HG03457 (cell line): ENCODE measurements at regions not wholly inside any gene's neighbourhood (a gene's known extent, or its start where the extent isn't known, plus 50 kb on each side); places are given as distances from the start of the nearest gene placed in this dataset.
"Not testable (repeated sequence)": the region's sequence is repeated elsewhere in the genome, so short reads cannot be mapped to it uniquely, and the experiment has no call there.

ENCODE experiments used
- ATAC-seq: cut with Tn5 transposase; IDR thresholded peaks from one replicate; pipeline ENCODE4 v1.9.1; 2021; ENCODE audit warnings: moderate number of reproducible peaks; ENCODE audit not compliant: unreplicated experiment

DNA sequence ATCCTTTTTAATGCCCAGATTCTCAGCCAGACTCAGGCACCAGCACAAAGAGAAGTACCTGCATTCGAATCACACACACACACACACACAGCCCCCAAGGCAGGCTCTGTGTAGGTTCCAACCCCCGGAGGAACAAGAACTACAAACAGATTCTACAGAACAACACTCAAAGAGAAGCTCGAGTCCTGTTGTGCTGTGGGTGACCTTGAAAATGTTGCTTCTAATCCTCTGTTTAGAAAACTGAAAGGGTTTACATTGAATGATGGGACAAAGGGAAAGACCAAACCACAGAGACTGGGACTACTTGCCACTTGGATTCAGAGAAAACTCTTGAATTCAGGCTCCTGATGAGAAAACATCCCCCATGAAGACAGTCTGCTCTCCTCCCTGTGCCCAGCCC lies 568.8 kb upstream of the C16orf82 start:
- ATAC-seq = no peak

DNA sequence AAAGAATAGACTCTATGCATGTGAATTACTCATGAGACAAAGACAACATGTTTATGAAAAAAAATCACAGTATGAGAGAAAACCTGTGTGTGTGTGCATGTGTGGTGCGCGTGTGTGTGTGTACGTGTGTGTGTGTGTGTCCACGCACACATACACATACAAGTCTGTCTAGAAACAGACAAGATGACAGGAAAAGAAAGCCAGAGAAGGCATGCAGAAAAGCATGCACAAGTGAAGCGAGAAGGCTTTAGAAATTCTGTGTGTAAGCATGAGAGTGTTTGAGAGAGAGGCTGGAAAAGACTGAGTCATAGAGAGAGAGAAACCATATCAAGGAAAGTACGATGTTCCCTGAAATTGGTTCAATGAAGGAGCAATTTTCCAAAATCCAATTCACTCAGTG lies 566.4 kb upstream of the C16orf82 start:
- no peak for ATAC-seq

GRCh38 chr16:26505496-26505895 lies 561.2 kb upstream of the C16orf82 start:
- ATAC-seq = no peak

GRCh38 chr16:26508946-26509345 lies 557.8 kb upstream of the C16orf82 start:
- ATAC-seq = not testable (repeated sequence)

DNA sequence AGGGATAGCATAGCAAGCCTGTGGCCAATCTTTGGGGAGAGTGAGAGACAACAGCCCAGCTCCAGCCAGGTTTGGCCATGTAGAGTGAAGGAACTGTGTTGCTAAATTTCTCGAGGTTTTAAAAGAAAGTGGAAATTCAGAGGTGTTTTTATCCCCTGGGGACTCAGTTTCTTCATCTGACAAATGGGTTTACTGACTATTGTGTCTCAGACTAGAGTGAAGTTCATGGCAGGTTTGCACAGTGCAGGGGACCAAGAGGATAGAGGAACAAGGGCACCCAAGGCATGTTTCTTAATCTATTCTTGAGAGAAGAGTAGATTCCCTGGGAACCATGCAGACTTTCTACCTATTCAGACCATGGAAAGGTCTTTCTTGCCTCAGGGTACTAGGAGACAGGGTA lies 555.8 kb upstream of the C16orf82 start:
- ATAC-seq = no peak

DNA sequence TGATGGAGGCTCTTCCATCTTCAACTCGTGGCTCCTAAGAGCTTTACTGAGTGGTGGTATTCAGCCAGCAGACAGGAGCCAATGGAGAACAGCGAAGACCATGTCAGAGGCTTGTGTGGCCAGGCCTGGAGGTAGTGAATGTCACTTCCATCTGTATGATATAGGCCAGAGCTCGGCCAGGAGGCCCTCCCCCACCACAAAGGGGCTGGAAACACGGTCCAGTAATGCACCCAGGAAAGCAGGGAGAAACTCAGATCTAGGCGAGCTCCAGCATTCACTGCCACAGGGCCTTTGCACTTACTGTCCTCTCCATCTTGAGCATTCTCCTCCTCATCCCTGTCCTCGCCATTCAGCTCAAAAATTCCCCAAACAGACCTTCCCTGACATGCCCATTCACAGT lies 555.3 kb upstream of the C16orf82 start:
- no peak for ATAC-seq

DNA sequence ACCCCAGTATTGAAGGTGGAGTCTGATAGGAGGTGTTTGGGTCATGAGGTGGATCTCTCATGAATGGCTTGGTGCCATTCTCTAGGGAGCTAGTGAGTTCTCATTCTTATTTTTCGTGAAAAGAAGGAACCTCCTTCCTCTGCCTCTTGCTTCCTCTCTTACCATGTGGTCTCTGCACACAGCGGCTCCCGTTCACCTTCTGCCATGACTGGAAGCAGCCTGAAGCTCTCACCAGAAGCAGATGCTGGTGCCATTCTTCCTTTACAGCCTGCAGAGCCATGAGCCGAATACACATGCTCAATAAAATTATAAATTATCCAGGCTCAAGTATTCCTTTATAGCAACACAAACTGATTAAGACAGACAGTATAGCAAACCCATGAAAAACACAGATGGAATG lies 545.1 kb upstream of the C16orf82 start:
- no peak for ATAC-seq

DNA sequence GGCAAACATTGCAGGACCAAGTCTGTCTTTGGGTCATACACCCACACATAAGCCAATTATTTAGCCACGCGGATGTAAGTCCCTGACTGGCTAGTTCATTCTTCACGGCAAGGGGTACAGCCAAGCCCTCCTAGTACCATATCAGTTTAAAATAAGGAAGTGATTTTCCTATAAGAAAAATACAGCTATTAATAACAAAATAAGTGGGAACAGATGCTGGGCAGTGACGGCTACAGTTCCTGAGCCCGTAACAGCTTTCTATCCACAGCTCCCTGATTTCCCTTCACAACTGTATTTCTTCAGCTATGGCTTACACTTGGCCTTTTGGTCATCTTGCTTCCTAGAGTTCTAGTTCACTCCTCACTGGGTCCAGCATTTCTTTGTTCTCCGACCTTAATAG lies 542.4 kb upstream of the C16orf82 start:
- no peak for ATAC-seq

DNA sequence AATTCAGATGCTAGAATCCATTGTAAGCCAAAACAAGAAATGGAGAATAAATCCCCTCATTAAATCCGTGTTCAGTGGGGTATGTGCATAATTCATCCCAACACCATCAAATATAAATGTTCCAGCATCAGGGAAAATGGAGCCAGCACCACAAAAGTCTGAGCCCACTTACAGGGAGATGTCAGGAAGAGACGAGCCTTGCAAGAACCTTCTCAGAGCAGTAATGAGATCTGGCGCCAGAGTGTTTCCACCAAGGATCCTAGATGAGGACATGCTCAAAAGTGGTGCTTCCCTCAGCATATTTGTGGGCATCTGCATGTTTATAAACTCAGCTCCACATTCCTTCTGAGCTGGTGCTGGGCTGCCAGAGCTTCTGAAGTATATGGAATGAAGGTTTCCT lies 541.9 kb upstream of the C16orf82 start:
- no peak for ATAC-seq

GRCh38 chr16:26525856-26526255 lies 540.9 kb upstream of the C16orf82 start:
- ATAC-seq = no peak

DNA sequence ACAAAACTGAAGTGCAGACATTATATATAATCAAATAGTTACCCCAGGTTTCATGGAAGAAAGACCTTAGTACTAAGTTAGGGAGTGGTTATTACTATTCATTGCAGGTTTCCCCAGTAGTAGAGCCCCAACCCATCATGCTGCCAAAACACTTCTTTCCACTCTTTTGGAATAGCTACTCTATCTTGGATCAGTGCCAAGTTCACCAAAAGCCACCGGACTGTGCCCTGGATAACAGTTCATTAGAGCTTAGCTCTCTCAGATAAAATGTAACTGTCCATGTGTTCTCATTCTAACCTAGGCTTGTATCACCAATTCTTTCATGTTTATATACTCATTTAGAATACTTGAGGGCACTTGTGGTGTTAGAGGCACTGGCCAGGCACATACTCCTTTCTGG lies 540.1 kb upstream of the C16orf82 start:
- no peak for ATAC-seq

GRCh38 chr16:26530584-26531289 lies 536.0 kb upstream of the C16orf82 start:
- no peak for ATAC-seq

DNA sequence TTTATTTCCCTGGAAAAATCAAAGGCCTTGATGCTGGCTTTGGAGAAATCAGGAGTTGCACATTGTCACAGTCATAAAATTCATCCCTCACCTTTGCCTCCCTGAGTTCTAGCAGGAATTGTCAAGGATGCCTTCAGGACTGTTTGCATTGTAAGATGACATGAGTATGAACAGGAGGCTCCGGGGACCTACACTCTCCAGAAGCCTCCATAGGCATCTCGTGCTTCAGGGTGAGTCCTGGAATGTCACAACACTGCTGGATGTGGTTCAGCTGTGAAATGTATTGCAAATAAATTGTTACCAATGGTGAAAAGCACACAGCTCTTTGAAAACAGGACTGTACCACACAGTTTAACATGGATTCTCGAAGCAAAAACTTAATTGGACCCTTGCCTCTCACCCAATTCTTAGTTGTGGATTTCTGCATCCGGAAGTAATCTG lies 535.4 kb upstream of the C16orf82 start:
- ATAC-seq = no peak

DNA sequence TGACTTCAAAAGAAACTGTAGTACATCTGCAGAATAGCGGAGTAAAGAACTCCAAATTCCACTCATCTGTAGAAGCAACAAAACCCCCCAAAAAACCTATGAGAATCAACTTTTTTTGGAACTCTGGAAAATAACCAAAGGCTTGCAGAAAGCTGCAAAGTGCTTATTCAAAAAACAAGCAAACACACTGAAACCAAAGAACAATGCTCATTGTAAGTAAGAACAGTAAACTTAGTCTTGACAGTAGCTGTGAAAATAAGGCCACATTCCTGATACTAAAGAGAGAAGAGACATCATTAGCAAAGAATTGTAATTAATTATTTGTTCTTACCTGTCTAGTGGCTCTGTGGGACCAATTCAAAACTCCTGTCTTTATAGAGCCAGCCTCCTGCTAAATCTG lies 534.3 kb upstream of the C16orf82 start:
- ATAC-seq = no peak

GRCh38 chr16:26542198-26542597 lies 524.5 kb upstream of the C16orf82 start:
- no peak for ATAC-seq

GRCh38 chr16:26546573-26546972 lies 520.2 kb upstream of the C16orf82 start:
- no peak for ATAC-seq

DNA sequence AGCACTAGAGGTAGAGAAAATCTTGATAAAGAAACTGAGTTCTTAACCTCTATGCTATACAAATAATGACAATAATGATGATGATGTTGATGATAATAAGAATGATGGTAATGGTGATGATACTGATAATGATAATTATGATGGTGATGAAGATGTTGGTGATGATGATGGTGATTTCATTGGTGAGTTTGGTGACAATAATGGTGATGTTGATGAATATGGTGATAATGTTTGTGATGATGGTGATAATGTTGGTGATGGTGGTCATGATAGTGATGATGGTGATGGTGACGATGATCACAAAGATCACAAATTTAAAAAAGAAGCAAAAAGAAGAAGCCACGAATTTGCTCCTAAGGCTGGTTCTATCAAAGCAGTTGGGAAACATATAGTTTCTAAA lies 519.0 kb upstream of the C16orf82 start:
- ATAC-seq = no peak

DNA sequence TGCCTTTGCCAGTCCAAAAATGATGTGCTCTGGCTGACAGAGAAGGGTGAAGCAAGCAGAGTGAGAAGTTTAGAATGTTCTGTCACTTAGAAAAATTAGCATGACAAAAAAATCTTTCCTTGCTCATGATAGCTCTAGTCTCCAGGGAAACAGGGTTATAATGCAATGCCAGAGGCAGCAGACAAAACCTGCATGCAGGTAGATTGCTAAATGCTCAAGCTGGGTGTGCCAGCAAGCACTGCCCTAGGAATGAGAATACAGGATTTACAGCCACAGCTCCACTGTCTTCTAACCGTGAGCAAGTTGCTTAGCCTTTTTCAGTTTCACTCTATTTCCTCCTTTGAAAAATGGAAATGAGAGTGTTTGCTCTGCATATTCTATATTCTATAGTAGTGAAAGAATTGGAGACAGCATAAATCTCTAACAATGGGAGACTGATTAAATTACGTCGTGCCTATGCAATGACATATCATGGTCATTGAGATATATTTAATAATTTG lies 516.6 kb upstream of the C16orf82 start:
- ATAC-seq = no peak

- no peak for ATAC-seq
Measured at GRCh38 chr16:26554030-26554429, 512.7 kb upstream of the C16orf82 start.

- ATAC-seq = no peak
Measured at GRCh38 chr16:26561303-26561702, 505.4 kb upstream of the C16orf82 start.

DNA sequence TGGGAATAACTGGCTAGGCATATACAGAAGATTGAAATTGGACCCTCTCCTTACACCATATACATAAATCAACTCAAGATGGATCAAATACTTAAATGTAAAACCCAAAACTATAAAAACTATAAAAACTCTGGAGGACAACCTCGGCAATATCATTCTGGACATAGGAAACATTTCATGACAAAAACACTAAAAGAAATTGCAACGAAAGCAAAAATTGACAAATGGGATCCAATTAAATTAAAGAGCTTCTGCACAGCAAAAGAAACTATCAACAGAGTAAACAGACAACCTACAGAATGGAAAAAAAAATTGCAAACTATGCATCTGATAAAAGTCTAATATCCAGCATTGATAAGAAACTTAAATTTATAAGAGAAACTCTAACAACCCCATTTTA lies 503.7 kb upstream of the C16orf82 start:
- ATAC-seq = no peak

DNA sequence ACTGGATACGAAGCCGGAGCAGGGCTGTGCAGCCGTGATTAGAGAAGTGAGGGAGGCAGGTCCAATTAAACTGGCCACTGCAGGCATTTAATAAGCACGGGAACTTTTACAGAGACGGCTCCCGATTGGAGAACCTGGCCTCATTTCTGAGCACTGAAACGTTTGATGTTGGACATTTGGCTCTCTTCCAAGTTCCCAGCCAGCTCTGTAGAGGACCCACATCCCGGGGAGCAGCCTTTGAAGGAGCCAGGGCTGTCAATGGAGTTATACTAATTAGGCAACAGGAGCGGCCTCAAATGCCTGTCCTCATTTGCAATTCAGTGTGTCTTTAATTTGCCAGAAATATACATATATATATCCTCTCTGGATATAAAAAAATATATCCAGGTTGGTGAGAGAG lies 499.4 kb upstream of the C16orf82 start:
- no peak for ATAC-seq

GRCh38 chr16:26569793-26570192 lies 496.9 kb upstream of the C16orf82 start:
- ATAC-seq = no peak
